Central memory CD8-positive, alpha-beta T cell (primary cell): ENCODE measurements at regions not wholly inside any gene's neighbourhood (a gene's known extent, or its start where the extent isn't known, plus 50 kb on each side); places are given as distances from the start of the nearest gene placed in this dataset.
A peak's percentile ranks its signal among the peaks of the same experiment; 100 is the strongest.
"Not testable (repeated sequence)": the region's sequence is repeated elsewhere in the genome, so short reads cannot be mapped to it uniquely, and the experiment has no call there.

ENCODE experiments used
- ATAC-seq: fragments of 150-1000 bp; cut with Tn5 transposase; replicated peaks from 2 replicates; pipeline ENCODE4 v1.10.0; 2022; ENCODE audit warnings: mild to moderate bottlenecking, moderate FRiP score, moderate number of reproducible peaks; ENCODE audit not compliant: poor library complexity, severe bottlenecking; ENCODE audit errors: extremely low read depth
- DNase-seq, 2 donors: peaks; one replicate each; pipeline ENCODE4 v3.0.0; 2021; ENCODE audit warnings: low spot score in 2 of 2
- H3K27ac Mint-ChIP-seq: one replicate; pipeline ENCODE4 v1.8.0; 2022; ENCODE audit warnings: low read depth, mild to moderate bottlenecking, moderate library complexity, mixed read lengths
- H3K27me3 Mint-ChIP-seq: one replicate; pipeline ENCODE4 v1.8.0; 2022; ENCODE audit warnings: mixed read lengths
- H3K36me3 Mint-ChIP-seq: one replicate; pipeline ENCODE4 v1.8.0; 2022; ENCODE audit warnings: mild to moderate bottlenecking, moderate library complexity, mixed read lengths; ENCODE audit not compliant: insufficient read depth
- H3K4me1 Mint-ChIP-seq: one replicate; pipeline ENCODE4 v1.8.0; 2022; ENCODE audit warnings: mixed read lengths
- H3K4me3 Mint-ChIP-seq: one replicate; pipeline ENCODE4 v1.8.0; 2022; ENCODE audit warnings: mild to moderate bottlenecking, moderate library complexity, mixed read lengths
- H3K9me3 Mint-ChIP-seq: one replicate; pipeline ENCODE4 v1.8.0; 2022; ENCODE audit warnings: mixed read lengths

GRCh38 chrY:4570941-4571340, 429.2 kb upstream of the PCDH11Y start:
- not testable (repeated sequence) for H3K36me3 Mint-ChIP-seq, H3K4me3 Mint-ChIP-seq, H3K27me3 Mint-ChIP-seq, H3K27ac Mint-ChIP-seq, DNase-seq, H3K4me1 Mint-ChIP-seq, H3K9me3 Mint-ChIP-seq
- ATAC-seq, result peak; percentile 10

DNA sequence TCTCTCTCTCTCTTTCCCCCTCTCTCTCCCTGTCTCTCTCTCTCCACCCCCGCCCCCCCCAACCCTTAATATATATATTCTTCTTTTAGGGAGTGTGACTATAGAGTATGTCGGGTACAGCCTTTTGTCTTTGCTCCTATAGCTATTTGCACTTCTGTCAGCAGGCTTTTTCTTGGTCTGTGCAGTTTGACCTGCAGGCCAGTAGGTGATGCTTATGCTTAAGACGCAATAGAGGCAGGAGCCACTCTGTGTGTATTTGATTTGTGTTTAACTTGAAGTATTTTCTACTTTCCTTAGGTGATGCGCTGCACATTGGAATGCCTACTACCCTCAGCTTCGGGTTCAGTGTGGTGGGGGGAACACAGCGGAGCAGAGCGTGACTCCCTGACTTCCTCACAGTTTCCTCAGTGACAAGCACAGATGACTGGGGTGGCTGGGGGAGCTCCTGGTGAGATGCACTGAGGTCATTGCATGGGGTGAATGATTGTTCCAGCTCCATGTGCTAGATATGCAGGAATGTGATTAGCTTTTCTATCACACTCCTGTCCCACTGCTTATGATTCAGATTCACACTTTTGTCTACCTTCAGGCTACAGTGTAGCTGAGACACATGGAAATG, 407.1 kb upstream of the PCDH11Y start:
- DNase-seq, result not testable (repeated sequence)

DNA sequence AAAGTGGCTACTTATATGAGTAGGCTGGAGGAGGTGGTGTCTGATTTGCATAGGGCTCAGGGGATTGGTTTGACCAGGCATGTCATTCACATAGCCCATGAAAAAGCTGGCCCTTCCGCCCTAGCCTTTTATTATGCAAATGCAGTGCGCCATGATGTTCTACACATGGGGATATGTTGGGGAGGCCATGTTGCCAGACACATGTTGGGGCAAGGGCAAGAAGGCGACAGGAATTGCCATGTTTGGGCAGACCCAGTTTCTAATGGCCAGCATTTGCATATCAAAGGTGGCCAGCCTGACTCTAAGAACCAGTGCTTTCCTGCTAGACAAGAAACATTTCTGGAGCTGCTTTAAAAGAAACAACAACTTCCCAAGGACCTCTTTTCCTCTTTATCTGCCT, 396.6 kb upstream of the PCDH11Y start:
- not testable (repeated sequence) for H3K4me1 Mint-ChIP-seq, ATAC-seq, H3K4me3 Mint-ChIP-seq, H3K9me3 Mint-ChIP-seq, H3K36me3 Mint-ChIP-seq, H3K27me3 Mint-ChIP-seq, H3K27ac Mint-ChIP-seq, DNase-seq

More for the DNA sequence above, 407.1 kb upstream of the PCDH11Y start:
- not testable (repeated sequence) for H3K4me1 Mint-ChIP-seq, H3K9me3 Mint-ChIP-seq, H3K27me3 Mint-ChIP-seq, H3K36me3 Mint-ChIP-seq, H3K4me3 Mint-ChIP-seq, ATAC-seq, H3K27ac Mint-ChIP-seq
